Right lobe of liver (tissue), 4 donors: ENCODE measurements at regions not wholly inside any gene's neighbourhood (a gene's known extent, or its start where the extent isn't known, plus 50 kb on each side); places are given as distances from the start of the nearest gene placed in this dataset.
"Not testable (repeated sequence)": the region's sequence is repeated elsewhere in the genome, so short reads cannot be mapped to it uniquely, and the experiment has no call there.

ENCODE experiments used
- CTCF ChIP-seq, 4 donors: fragments of 200-600 bp in 3 of 4; fragments of 450-650 bp in 1 of 4; IDR thresholded peaks; one replicate each; pipeline versions ENCODE4 v1.5.1 to v1.8.0; 2016 to 2022; ENCODE audit warnings: antibody characterized with exemption in 4 of 4, mild to moderate bottlenecking in 2 of 4
- POLR2A ChIP-seq: fragments of 450-650 bp; IDR thresholded peaks from one replicate; pipeline ENCODE4 v1.6.1; 2017; ENCODE audit warnings: antibody characterized with exemption, mild to moderate bottlenecking
- donor health status: DM: no; HTN: no; CAD: no.
- donor health status: DM: no; HTN: no; CAD: no.
- donor health status: DM: no; HTN: yes; CAD: no.

- not testable (repeated sequence) for TF ChIP-seq CTCF (IDR thresholded peaks at IDR 0.05); POLR2A
Observed at GRCh38 chr21:10400622-10401361, 120.6 kb upstream of the TPTE start.
